Activated CD4-positive, alpha-beta memory T cell treated with anti-CD3 and anti-CD28 coated beads, Interleukin-2, amount 10 ng/mL, durations not matched to agents 7 days and 5 days (primary cell): ENCODE measurements at regions not wholly inside any gene's neighbourhood (a gene's known extent, or its start where the extent isn't known, plus 50 kb on each side); places are given as distances from the start of the nearest gene placed in this dataset.

Experiments
- CTCF ChIA-PET: fragments of 350-600 bp; sonication (Branson Sonifier 250); formaldehyde crosslinking; loops from one replicate; lab custom pipeline; 2021; ENCODE audit warnings: antibody characterized with exemption, inconsistent platforms; lab: Charles Lee
- POLR2A ChIA-PET: fragments of 350-600 bp; sonication (Branson Sonifier 250); formaldehyde crosslinking; loops from one replicate; lab custom pipeline; 2021; ENCODE audit warnings: antibody characterized with exemption; lab: Charles Lee
- DNase-seq: peaks from one replicate; pipeline ENCODE4 v3.0.0-alpha.2; 2020
- H3K27ac Mint-ChIP-seq: one replicate; pipeline ENCODE4 v1.8.0; 2021; ENCODE audit warnings: mild to moderate bottlenecking, mixed read lengths
- H3K27me3 Mint-ChIP-seq: one replicate; pipeline ENCODE4 v1.8.0; 2021; ENCODE audit warnings: mixed read lengths
- H3K36me3 Mint-ChIP-seq: one replicate; pipeline ENCODE4 v1.8.0; 2021; ENCODE audit warnings: low read depth, mixed read lengths
- H3K4me1 Mint-ChIP-seq: one replicate; pipeline ENCODE4 v1.8.0; 2021; ENCODE audit warnings: mixed read lengths
- H3K4me3 Mint-ChIP-seq: one replicate; pipeline ENCODE4 v1.8.0; 2021; ENCODE audit warnings: mild to moderate bottlenecking, mixed read lengths
- H3K9me3 Mint-ChIP-seq: one replicate; pipeline ENCODE4 v1.8.0; 2021; ENCODE audit warnings: mixed read lengths

- no peaks in the 10 kb centered on the region for H3K27me3 Mint-ChIP-seq
- no peak overlapping the region for H3K27ac Mint-ChIP-seq
- no peak overlapping the region for H3K4me3 Mint-ChIP-seq
- H3K4me1 Mint-ChIP-seq: no peaks in the 10 kb centered on the region
- H3K36me3 Mint-ChIP-seq: no peaks in the 10 kb centered on the region
- no peaks in the 10 kb centered on the region for H3K9me3 Mint-ChIP-seq
- ChIA-PET CTCF (no interaction called here), POLR2A (no interaction called here)
- DNase-seq: no peak
These were observed 732.3 kb downstream of the TUSC7 start for GRCh38 chr3:117441851-117442250.

GRCh38 chr3:117442566-117442965, 733.0 kb downstream of the TUSC7 start:
- no peaks in the 10 kb centered on the region for H3K27me3 Mint-ChIP-seq
- DNase-seq: no peak
- ChIA-PET POLR2A (no interaction called here), CTCF (no interaction called here)
- no peak overlapping the region for H3K27ac Mint-ChIP-seq
- no peaks in the 10 kb centered on the region for H3K4me1 Mint-ChIP-seq
- H3K4me3 Mint-ChIP-seq: no peak overlapping the region
- H3K36me3 Mint-ChIP-seq: no peaks in the 10 kb centered on the region
- no peaks in the 10 kb centered on the region for H3K9me3 Mint-ChIP-seq

- Mint-ChIP-seq H3K27me3 (no peaks in the 10 kb centered on the region), H3K9me3 (no peaks in the 10 kb centered on the region), H3K4me1 (no peaks in the 10 kb centered on the region), H3K4me3 (no peak overlapping the region), H3K27ac (no peak overlapping the region), H3K36me3 (no peaks in the 10 kb centered on the region)
- CTCF ChIA-PET: no interaction called here
- POLR2A ChIA-PET: no interaction called here
- no peak for DNase-seq
These were observed 733.4 kb downstream of the TUSC7 start for GRCh38 chr3:117443014-117443413.

- Mint-ChIP-seq H3K4me1 (no peaks in the 10 kb centered on the region), H3K9me3 (no peaks in the 10 kb centered on the region), H3K36me3 (no peaks in the 10 kb centered on the region), H3K27me3 (no peaks in the 10 kb centered on the region), H3K27ac (no peak overlapping the region), H3K4me3 (no peak overlapping the region)
- POLR2A ChIA-PET: no interaction called here
- CTCF ChIA-PET: no interaction called here
- no peak for DNase-seq
These were observed 734.6 kb downstream of the TUSC7 start for GRCh38 chr3:117444175-117444574.

- CTCF ChIA-PET: no interaction called here
- POLR2A ChIA-PET: no interaction called here
These were observed 737.8 kb downstream of the TUSC7 start for GRCh38 chr3:117447419-117447818.

GRCh38 chr3:117450026-117450425, 740.4 kb downstream of the TUSC7 start:
- no peaks in the 10 kb centered on the region for H3K27me3 Mint-ChIP-seq
- H3K4me1 Mint-ChIP-seq: no peaks in the 10 kb centered on the region
- no peak for DNase-seq
- CTCF ChIA-PET: no interaction called here
- H3K4me3 Mint-ChIP-seq: no peak overlapping the region
- no peaks in the 10 kb centered on the region for H3K9me3 Mint-ChIP-seq
- no peaks in the 10 kb centered on the region for H3K36me3 Mint-ChIP-seq
- POLR2A ChIA-PET: no interaction called here
- no peak overlapping the region for H3K27ac Mint-ChIP-seq

More at GRCh38 chr3:117447419-117447818, 737.8 kb downstream of the TUSC7 start:
- no peak overlapping the region for H3K27ac Mint-ChIP-seq
- H3K4me3 Mint-ChIP-seq: no peak overlapping the region
- no peaks in the 10 kb centered on the region for H3K4me1 Mint-ChIP-seq
- H3K9me3 Mint-ChIP-seq: no peaks in the 10 kb centered on the region
- no peaks in the 10 kb centered on the region for H3K36me3 Mint-ChIP-seq
- no peaks in the 10 kb centered on the region for H3K27me3 Mint-ChIP-seq
- DNase-seq: no peak

GRCh38 chr3:117454254-117454653, 744.7 kb downstream of the TUSC7 start:
- ChIA-PET POLR2A (no interaction called here), CTCF (no interaction called here)
- H3K9me3 Mint-ChIP-seq: peaks cover 4% of the 10 kb centered on the region
- no peak for DNase-seq
- no peak overlapping the region for H3K4me3 Mint-ChIP-seq
- H3K27me3 Mint-ChIP-seq: no peaks in the 10 kb centered on the region
- no peaks in the 10 kb centered on the region for H3K36me3 Mint-ChIP-seq
- H3K4me1 Mint-ChIP-seq: no peaks in the 10 kb centered on the region
- no peak overlapping the region for H3K27ac Mint-ChIP-seq

GRCh38 chr3:117454908-117455307, 745.3 kb downstream of the TUSC7 start:
- H3K4me3 Mint-ChIP-seq: no peak overlapping the region
- H3K9me3 Mint-ChIP-seq: peaks cover 4% of the 10 kb centered on the region
- DNase-seq: no peak
- POLR2A ChIA-PET: no interaction called here
- H3K27me3 Mint-ChIP-seq: no peaks in the 10 kb centered on the region
- CTCF ChIA-PET: no interaction called here
- no peaks in the 10 kb centered on the region for H3K4me1 Mint-ChIP-seq
- H3K27ac Mint-ChIP-seq: no peak overlapping the region
- H3K36me3 Mint-ChIP-seq: no peaks in the 10 kb centered on the region

GRCh38 chr3:117455782-117456181, 746.2 kb downstream of the TUSC7 start:
- no peak overlapping the region for H3K27ac Mint-ChIP-seq
- CTCF ChIA-PET: no interaction called here
- H3K4me1 Mint-ChIP-seq: no peaks in the 10 kb centered on the region
- DNase-seq: no peak
- POLR2A ChIA-PET: no interaction called here
- no peaks in the 10 kb centered on the region for H3K27me3 Mint-ChIP-seq
- H3K36me3 Mint-ChIP-seq: no peaks in the 10 kb centered on the region
- no peak overlapping the region for H3K4me3 Mint-ChIP-seq
- H3K9me3 Mint-ChIP-seq: peaks cover 4% of the 10 kb centered on the region

- no peaks in the 10 kb centered on the region for H3K27me3 Mint-ChIP-seq
- no peak overlapping the region for H3K4me3 Mint-ChIP-seq
- H3K9me3 Mint-ChIP-seq: no peaks in the 10 kb centered on the region
- H3K27ac Mint-ChIP-seq: no peak overlapping the region
- no peaks in the 10 kb centered on the region for H3K36me3 Mint-ChIP-seq
- H3K4me1 Mint-ChIP-seq: no peaks in the 10 kb centered on the region
- DNase-seq: no peak
- ChIA-PET CTCF (no interaction called here), POLR2A (no interaction called here)
These were observed 753.9 kb downstream of the TUSC7 start for GRCh38 chr3:117463276-117464115.

GRCh38 chr3:117471831-117472230, 762.3 kb downstream of the TUSC7 start:
- no peaks in the 10 kb centered on the region for H3K27me3 Mint-ChIP-seq
- DNase-seq: no peak
- no peaks in the 10 kb centered on the region for H3K4me1 Mint-ChIP-seq
- CTCF ChIA-PET: no interaction called here
- H3K36me3 Mint-ChIP-seq: no peaks in the 10 kb centered on the region
- no peak overlapping the region for H3K27ac Mint-ChIP-seq
- no peaks in the 10 kb centered on the region for H3K9me3 Mint-ChIP-seq
- POLR2A ChIA-PET: no interaction called here
- no peak overlapping the region for H3K4me3 Mint-ChIP-seq

- CTCF ChIA-PET: no interaction called here
- no peak for DNase-seq
- H3K27me3 Mint-ChIP-seq: no peaks in the 10 kb centered on the region
- no peak overlapping the region for H3K27ac Mint-ChIP-seq
- POLR2A ChIA-PET: no interaction called here
- no peaks in the 10 kb centered on the region for H3K9me3 Mint-ChIP-seq
- no peak overlapping the region for H3K4me3 Mint-ChIP-seq
- H3K4me1 Mint-ChIP-seq: no peaks in the 10 kb centered on the region
- no peaks in the 10 kb centered on the region for H3K36me3 Mint-ChIP-seq
These were observed 764.5 kb downstream of the TUSC7 start for GRCh38 chr3:117473981-117474538.

- H3K27ac Mint-ChIP-seq: no peak overlapping the region
- ChIA-PET CTCF (no interaction called here), POLR2A (no interaction called here)
- H3K9me3 Mint-ChIP-seq: no peaks in the 10 kb centered on the region
- H3K27me3 Mint-ChIP-seq: no peaks in the 10 kb centered on the region
- no peak overlapping the region for H3K4me3 Mint-ChIP-seq
- no peak for DNase-seq
- no peaks in the 10 kb centered on the region for H3K4me1 Mint-ChIP-seq
- H3K36me3 Mint-ChIP-seq: no peaks in the 10 kb centered on the region
These were observed 767.0 kb downstream of the TUSC7 start for GRCh38 chr3:117476572-117476971.

- Mint-ChIP-seq H3K4me3 (no peak overlapping the region), H3K27me3 (no peaks in the 10 kb centered on the region), H3K4me1 (no peaks in the 10 kb centered on the region), H3K27ac (no peak overlapping the region), H3K36me3 (no peaks in the 10 kb centered on the region), H3K9me3 (no peaks in the 10 kb centered on the region)
- DNase-seq: no peak
- ChIA-PET CTCF (no interaction called here), POLR2A (no interaction called here)
These were observed 767.7 kb downstream of the TUSC7 start for GRCh38 chr3:117477214-117477755.
